GM18909 (cell line): ENCODE measurements at regions not wholly inside any gene's neighbourhood (a gene's known extent, or its start where the extent isn't known, plus 50 kb on each side); places are given as distances from the start of the nearest gene placed in this dataset.

Source experiments
- ATAC-seq: cut with Tn5 transposase; IDR thresholded peaks from one replicate; pipeline ENCODE4 v1.9.1; 2021; ENCODE audit warnings: mild to moderate bottlenecking; ENCODE audit not compliant: unreplicated experiment, poor library complexity

DNA sequence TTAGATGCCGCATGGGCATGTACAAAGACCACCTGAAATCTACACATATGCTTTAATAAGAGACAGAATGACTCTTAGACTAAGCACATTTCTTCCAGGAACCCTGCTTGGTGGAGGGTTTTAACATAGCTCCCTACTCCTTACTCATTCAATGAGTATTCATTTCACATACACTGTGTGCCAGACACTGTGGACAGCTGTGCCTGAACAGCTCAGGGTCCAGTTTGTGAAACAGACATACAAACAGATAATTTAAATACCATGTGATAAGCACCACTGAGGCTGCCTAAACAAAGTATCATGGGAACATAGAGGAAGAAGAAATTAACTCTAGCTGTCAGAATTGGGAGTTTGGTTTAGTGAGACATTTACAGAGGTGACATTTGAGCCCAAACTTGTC is 65.2 kb upstream of the ITPRID1 start:
- no peak for ATAC-seq

DNA sequence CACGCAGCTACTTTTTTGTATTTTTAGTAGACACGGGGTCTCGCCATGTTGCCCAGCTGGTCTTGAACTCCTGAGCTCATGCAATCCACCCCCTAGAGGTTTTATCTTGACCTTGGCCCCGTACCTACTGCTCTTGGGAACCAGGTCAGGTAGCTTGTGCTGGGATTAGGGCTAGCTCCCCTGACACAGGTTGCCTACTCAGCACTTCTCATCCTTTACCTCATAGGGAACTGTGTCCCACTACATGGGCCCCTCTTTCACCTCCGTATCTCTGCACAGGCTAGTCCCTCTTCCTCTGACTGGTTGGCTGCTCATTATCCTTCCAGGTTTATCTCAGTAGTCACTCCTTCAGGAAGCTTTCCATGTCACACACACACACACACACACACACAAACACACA is 58.0 kb upstream of the ITPRID1 start:
- no peak for ATAC-seq

DNA sequence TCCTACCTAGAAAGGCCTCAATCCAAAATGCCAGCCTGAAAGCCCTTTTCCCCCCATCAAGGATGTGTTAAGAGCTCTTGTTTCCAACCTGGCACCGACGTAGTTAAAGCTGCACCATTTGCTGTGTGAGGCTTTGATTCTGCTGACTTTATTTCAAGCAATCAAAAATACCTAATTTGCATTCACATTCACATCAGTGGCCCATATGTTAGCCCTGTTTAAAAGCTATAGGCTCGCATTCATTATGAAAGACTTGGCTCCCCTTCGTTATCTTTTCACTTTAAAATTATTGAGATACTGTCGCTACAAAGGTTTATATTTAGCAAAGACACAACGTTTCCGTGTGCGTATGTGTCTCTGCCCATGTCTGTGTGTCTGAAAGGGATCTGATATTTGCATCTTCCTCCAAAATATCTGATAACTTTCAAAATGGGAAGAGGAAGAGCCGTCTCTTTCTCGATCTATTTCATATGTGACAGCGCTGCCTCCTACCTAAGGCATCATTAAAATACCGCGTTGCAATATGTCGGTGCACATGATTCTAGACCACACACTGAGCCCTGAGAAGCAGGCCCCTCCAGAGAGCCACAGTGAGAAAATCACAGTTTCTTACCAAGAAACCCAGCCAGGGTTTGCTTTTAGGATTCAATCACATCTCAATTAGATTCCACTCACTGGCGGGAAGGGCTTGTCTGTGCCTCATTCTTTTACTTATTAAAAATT is 57.1 kb upstream of the ITPRID1 start:
- no peak for ATAC-seq

DNA sequence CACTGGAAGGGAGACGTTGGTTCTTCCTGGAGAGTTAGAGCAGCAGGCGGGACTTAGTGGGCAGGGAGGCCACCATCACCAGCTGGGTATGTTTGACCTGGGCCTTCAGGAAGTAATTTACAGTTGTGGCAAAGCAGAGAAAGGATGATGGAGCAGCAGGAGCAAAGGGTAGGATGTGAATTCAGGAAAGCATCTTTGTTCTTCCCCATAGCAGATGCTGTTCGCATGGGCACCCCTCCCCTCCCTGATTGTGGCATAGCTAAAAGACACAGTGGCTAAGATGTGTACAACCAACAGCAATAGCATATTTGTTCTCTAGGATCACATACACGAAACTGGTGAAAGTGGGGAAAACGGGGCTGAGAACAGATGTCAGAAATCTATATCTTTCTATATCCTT is 56.3 kb upstream of the ITPRID1 start:
- no peak for ATAC-seq

DNA sequence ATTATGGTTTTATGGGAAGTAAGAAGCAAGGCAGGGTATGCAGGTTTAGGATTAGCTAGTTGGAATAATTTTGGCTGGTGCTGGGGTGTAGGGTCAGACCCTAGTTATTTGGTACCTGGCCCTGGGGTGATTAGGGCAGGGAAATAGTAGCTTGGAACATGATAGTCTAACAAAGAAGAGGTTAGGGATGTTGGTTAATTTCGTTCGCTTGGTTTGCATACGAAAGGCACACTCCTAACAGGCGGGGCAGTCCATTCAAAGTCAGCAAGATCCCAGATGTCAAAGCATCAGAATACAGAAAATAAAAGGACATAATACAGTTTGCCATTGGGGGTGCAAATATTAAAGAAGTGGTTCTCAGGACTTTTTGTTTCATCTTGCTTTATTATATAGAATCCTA is 55.7 kb upstream of the ITPRID1 start:
- ATAC-seq: no peak

DNA sequence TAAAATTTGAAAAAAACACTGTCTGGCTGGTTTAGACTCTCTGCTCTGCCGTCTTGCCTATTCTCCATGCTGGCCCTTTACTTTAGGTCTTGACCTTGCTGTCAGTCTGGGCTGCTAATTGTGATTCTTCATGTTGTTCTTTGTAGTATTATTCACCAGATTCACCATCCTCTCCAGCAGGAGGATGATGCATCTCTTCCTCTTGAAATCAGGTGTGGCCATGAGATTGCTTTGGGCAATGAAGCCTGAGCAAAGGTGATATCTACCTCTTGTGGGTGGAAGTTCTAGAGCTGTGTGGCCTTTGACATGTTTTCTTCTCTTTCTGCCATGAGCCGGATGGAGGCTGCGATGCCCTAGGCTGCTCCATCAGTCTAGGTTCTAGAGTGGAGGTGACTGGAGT is 51.3 kb upstream of the ITPRID1 start:
- no peak for ATAC-seq
